EL (cell line): ENCODE measurements at regions not wholly inside any gene's neighbourhood (a gene's known extent, or its start where the extent isn't known, plus 50 kb on each side); places are given as distances from the start of the nearest gene placed in this dataset.

Experiments used
- DNase-seq: peaks from one replicate; pipeline ENCODE4 v3.0.0-alpha.2; 2016

GRCh38 chr5:93273176-93273575 is 307.8 kb downstream of the NR2F1-AS1 start:
- DNase-seq = peak; percentile 78

GRCh38 chr5:93272108-93272507 is 308.9 kb downstream of the NR2F1-AS1 start:
- no peak for DNase-seq

- no peak for DNase-seq
Observed at GRCh38 chr5:93267736-93268135, 313.3 kb downstream of the NR2F1-AS1 start.

GRCh38 chr5:93267276-93267675 is 313.7 kb downstream of the NR2F1-AS1 start:
- DNase-seq = no peak

GRCh38 chr5:93257616-93258015 is 323.4 kb downstream of the NR2F1-AS1 start:
- DNase-seq = peak; percentile 61

GRCh38 chr5:93255796-93256195 is 325.2 kb downstream of the NR2F1-AS1 start:
- no peak for DNase-seq

GRCh38 chr5:93252165-93252564 is 328.9 kb downstream of the NR2F1-AS1 start:
- DNase-seq = no peak

- no peak for DNase-seq
Observed at GRCh38 chr5:93251347-93251746, 329.7 kb downstream of the NR2F1-AS1 start.

- DNase-seq = no peak
Observed at GRCh38 chr5:93250424-93250823, 330.6 kb downstream of the NR2F1-AS1 start.

GRCh38 chr5:93249651-93250289 is 331.2 kb downstream of the NR2F1-AS1 start:
- no peak for DNase-seq

GRCh38 chr5:93247105-93247504 is 333.9 kb downstream of the NR2F1-AS1 start:
- DNase-seq = no peak

GRCh38 chr5:93246090-93246855 is 334.7 kb downstream of the NR2F1-AS1 start:
- no peak for DNase-seq

- no peak for DNase-seq
Observed at GRCh38 chr5:93245226-93245625, 335.8 kb downstream of the NR2F1-AS1 start.

- no peak for DNase-seq
Observed at GRCh38 chr5:93243481-93243880, 337.5 kb downstream of the NR2F1-AS1 start.

- DNase-seq = no peak
Observed at GRCh38 chr5:93240228-93240834, 340.7 kb downstream of the NR2F1-AS1 start.

- peak; percentile 77 for DNase-seq
Observed at GRCh38 chr5:93236807-93237421, 344.1 kb downstream of the NR2F1-AS1 start.

- DNase-seq = no peak
Observed at GRCh38 chr5:93235761-93236160, 345.3 kb downstream of the NR2F1-AS1 start.

- DNase-seq = no peak
Observed at GRCh38 chr5:93226202-93226735, 354.8 kb downstream of the NR2F1-AS1 start.

GRCh38 chr5:93225748-93226147 is 355.3 kb downstream of the NR2F1-AS1 start:
- DNase-seq = no peak

GRCh38 chr5:93224624-93225023 is 356.4 kb downstream of the NR2F1-AS1 start:
- DNase-seq = no peak

GRCh38 chr5:93221773-93222172 is 359.2 kb downstream of the NR2F1-AS1 start:
- no peak for DNase-seq

GRCh38 chr5:93220431-93220830 is 360.6 kb downstream of the NR2F1-AS1 start:
- no peak for DNase-seq

- DNase-seq = no peak
Observed at GRCh38 chr5:93219641-93220145, 361.3 kb downstream of the NR2F1-AS1 start.
